ENCODE measurements at regions not wholly inside any gene's neighbourhood (a gene's known extent, or its start where the extent isn't known, plus 50 kb on each side); places are given as distances from the start of the nearest gene placed in this dataset.

DNA sequence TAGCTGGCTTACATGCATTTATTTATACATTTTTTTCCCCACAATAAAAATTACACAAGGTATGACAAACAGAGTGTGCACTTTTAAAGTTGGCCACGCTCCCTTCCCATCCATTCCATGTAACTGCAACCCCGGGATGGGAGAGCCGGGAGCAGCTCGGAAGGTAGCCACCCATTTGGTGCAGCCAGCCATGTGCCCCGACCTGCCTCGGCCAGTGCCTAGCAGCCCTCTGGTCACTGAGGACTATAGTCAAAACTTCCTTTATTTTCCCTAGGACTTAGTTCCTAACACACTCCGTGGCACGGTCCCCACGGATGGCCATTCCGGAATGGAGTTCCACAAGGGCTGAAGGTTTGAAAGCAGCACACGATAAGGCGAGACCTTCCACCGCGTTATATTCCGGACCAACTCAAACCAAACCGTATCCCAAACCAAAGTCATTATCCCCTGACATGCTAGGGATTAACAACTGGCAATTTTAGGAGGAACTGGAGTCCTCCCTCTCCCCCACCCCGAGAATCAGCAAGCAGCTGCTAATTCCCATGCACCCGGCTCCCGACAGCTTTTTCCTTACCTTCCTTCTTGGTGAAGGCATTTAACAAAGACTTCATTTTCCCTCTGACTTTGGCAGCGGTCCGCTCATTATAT lies 426.4 kb downstream of the SHANK2 start:
- DNase-seq (no peak), ATAC-seq (no peak)
- Histone ChIP-seq H3K9me3 (ENCODE audit: control insufficient read depth in 2 of 3, low read length in 3 of 3) (no peaks in the 10 kb centered on the region), H3K36me3 (ENCODE audit: control insufficient read depth in 2 of 3, insufficient read depth in 3 of 3, low read length in 3 of 3) (no peaks in the 10 kb centered on the region), H3K4me3 (ENCODE audit: low read length) (no peak overlapping the region), H3K27me3 (ENCODE audit: control insufficient read depth in 2 of 2, insufficient read depth in 2 of 2, low read length in 2 of 2) (no peaks in the 10 kb centered on the region), H3K27ac (ENCODE audit: low read depth, low read length) (no peak overlapping the region), H3K4me1 (ENCODE audit: control insufficient read depth in 2 of 2, insufficient read depth in 2 of 2, low read length in 2 of 2) (no peaks in the 10 kb centered on the region)
- Mint-ChIP-seq H3K27me3 (peaks cover 30 to 81% (median 35%) of the 10 kb centered on the region in 5 donors), H3K36me3 (no peaks in the 10 kb centered on the region), H3K27ac (no peak overlapping the region), H3K9me3 (peaks cover 0 to 2% (median 0%) of the 10 kb centered on the region in 11 donors), H3K4me3 (no peak overlapping the region), H3K4me1 (peaks cover 0 to 5% (median 0%) of the 10 kb centered on the region in 7 donors)
- ChIA-PET POLR2A (no interaction called here), CTCF (no interaction called here)
- intact Hi-C loops (cut with micrococcal nuclease) = no loop called here

DNA sequence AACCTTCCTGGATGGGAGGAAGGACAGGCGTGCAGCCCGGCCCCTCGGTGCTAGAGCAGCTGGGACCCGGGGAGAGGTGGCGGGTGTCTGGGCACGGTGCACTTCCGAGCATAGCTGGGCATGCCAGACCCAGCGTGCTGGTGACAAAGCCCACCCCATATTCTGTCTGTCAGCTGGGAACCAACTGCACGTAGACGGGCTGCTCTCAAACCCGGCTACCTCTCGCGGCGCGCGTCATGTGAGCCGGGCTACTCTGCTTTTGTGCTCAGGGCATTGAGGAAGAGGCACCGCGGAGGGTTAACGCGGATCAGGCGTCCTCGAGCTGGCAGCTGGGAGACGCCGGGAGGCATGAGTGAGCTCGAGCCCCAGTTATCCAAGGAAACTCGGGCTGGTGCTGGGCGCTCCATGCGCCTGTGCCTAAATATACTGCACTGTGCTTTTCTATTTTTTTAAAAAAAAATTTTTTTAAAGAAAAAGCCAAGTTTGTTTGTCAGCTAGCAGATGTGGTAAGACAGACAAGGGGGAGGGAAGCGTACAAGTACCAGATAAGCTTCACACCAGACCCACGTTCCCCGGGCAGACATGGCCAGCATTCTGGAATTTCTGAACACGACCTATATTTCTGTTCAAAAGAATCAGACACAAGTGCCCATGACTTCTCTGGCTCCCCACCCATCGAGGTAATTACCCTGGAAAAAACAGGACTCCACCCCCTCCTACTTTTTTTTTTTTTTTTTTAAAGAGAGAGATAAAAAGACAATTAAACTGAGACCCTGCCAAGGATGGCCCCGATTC lies 425.6 kb downstream of the SHANK2 start:
- no peak overlapping the region for H3K27ac ChIP-seq (ENCODE audit: low read depth, low read length)
- intact Hi-C loops (cut with micrococcal nuclease) = no loop called here
- no peaks in the 10 kb centered on the region for H3K4me1 ChIP-seq (ENCODE audit: control insufficient read depth in 2 of 2, insufficient read depth in 2 of 2, low read length in 2 of 2)
- no peaks in the 10 kb centered on the region for H3K36me3 ChIP-seq (ENCODE audit: control insufficient read depth in 2 of 3, insufficient read depth in 3 of 3, low read length in 3 of 3)
- ChIA-PET POLR2A (no interaction called here), CTCF (no interaction called here)
- no peak overlapping the region for H3K4me3 ChIP-seq (ENCODE audit: low read length)
- no peak for ATAC-seq
- no peaks in the 10 kb centered on the region for H3K9me3 ChIP-seq (ENCODE audit: control insufficient read depth in 2 of 3, low read length in 3 of 3)
- Mint-ChIP-seq H3K27ac (no peak overlapping the region), H3K27me3 (peaks cover 30 to 81% (median 35%) of the 10 kb centered on the region in 5 donors), H3K36me3 (no peaks in the 10 kb centered on the region), H3K9me3 (peaks cover 0 to 2% (median 0%) of the 10 kb centered on the region in 11 donors), H3K4me1 (peaks cover 0 to 5% (median 0%) of the 10 kb centered on the region in 7 donors), H3K4me3 (no peak overlapping the region)
- no peak for DNase-seq
- H3K27me3 ChIP-seq (ENCODE audit: control insufficient read depth in 2 of 2, insufficient read depth in 2 of 2, low read length in 2 of 2) = no peaks in the 10 kb centered on the region

- Mint-ChIP-seq H3K9me3 (no peaks in the 10 kb centered on the region), H3K4me3 (no peak overlapping the region), H3K27me3 (peaks cover 29 to 69% (median 31%) of the 10 kb centered on the region in 5 donors), H3K36me3 (no peaks in the 10 kb centered on the region), H3K4me1 (peaks cover 0 to 4% (median 0%) of the 10 kb centered on the region in 7 donors), H3K27ac (no peak overlapping the region)
- intact Hi-C loops (cut with micrococcal nuclease) = no loop called here
- DNase-seq = no peak
- H3K4me1 ChIP-seq (ENCODE audit: control insufficient read depth in 2 of 2, insufficient read depth in 2 of 2, low read length in 2 of 2) = no peaks in the 10 kb centered on the region
- H3K36me3 ChIP-seq (ENCODE audit: control insufficient read depth in 2 of 3, insufficient read depth in 3 of 3, low read length in 3 of 3) = no peaks in the 10 kb centered on the region
- H3K4me3 ChIP-seq (ENCODE audit: low read length) = no peak overlapping the region
- H3K9me3 ChIP-seq (ENCODE audit: control insufficient read depth in 2 of 3, low read length in 3 of 3) = no peaks in the 10 kb centered on the region
- no peak overlapping the region for H3K27ac ChIP-seq (ENCODE audit: low read depth, low read length)
- CTCF ChIA-PET = no interaction called here
- H3K27me3 ChIP-seq (ENCODE audit: control insufficient read depth in 2 of 2, insufficient read depth in 2 of 2, low read length in 2 of 2) = no peaks in the 10 kb centered on the region
- ATAC-seq = no peak
- POLR2A ChIA-PET = no interaction called here
Observed at GRCh38 chr11:70828593-70829082, 423.7 kb downstream of the SHANK2 start.

DNA sequence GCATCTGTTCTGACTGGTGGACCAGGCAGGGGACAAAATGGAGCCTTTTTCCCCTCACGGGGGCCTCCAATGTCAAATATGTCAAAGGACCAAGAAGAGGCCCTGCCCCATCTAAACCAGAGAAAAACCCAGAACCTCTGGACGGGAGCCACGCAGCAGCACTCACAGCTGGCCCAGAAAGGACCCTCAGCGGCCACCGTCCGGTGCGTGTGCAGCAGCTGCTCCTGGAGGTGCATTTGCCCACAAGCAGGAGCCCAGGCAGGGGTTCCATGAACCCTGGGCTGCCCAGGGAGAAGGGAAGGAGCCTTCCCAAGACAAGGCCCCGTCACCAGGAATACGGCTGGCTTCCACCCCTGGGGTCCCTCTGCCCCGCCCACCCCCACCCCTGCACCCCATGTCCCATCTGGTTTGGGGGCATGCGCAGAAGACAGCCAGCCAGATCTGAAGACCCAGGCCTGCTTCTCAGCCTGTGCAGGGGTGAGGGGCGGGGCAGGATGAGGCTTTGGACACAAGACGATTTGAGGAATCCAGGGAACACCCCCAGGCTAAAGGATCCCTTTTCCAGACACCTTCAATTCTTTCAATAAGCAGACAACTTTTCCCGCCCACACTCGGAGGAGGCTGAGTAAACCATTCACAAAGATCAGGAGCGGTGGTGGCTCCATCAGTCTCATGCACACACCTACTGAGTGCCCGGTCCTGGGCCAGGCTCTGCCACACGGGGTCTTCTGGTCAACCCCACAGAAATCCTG lies 423.1 kb downstream of the SHANK2 start:
- no peaks in the 10 kb centered on the region for H3K4me1 ChIP-seq (ENCODE audit: control insufficient read depth in 2 of 2, insufficient read depth in 2 of 2, low read length in 2 of 2)
- ATAC-seq = no peak
- Mint-ChIP-seq H3K27me3 (peaks cover 23 to 65% (median 26%) of the 10 kb centered on the region in 5 donors), H3K27ac (no peak overlapping the region), H3K4me1 (peaks cover 0 to 4% (median 0%) of the 10 kb centered on the region in 7 donors), H3K4me3 (no peak overlapping the region), H3K36me3 (no peaks in the 10 kb centered on the region), H3K9me3 (no peaks in the 10 kb centered on the region)
- no peak overlapping the region for H3K4me3 ChIP-seq (ENCODE audit: low read length)
- POLR2A ChIA-PET = no interaction called here
- H3K9me3 ChIP-seq (ENCODE audit: control insufficient read depth in 2 of 3, low read length in 3 of 3) = no peaks in the 10 kb centered on the region
- no peak for DNase-seq
- intact Hi-C loops (cut with micrococcal nuclease) = no loop called here
- no peak overlapping the region for H3K27ac ChIP-seq (ENCODE audit: low read depth, low read length)
- H3K36me3 ChIP-seq (ENCODE audit: control insufficient read depth in 2 of 3, insufficient read depth in 3 of 3, low read length in 3 of 3) = no peaks in the 10 kb centered on the region
- CTCF ChIA-PET = no interaction called here
- H3K27me3 ChIP-seq (ENCODE audit: control insufficient read depth in 2 of 2, insufficient read depth in 2 of 2, low read length in 2 of 2) = no peaks in the 10 kb centered on the region

- CTCF ChIA-PET = no interaction called here
- Mint-ChIP-seq H3K27me3 (peaks cover 19 to 60% (median 22%) of the 10 kb centered on the region in 5 donors), H3K9me3 (no peaks in the 10 kb centered on the region)
Observed at GRCh38 chr11:70829886-70830272, 422.5 kb downstream of the SHANK2 start.

DNA sequence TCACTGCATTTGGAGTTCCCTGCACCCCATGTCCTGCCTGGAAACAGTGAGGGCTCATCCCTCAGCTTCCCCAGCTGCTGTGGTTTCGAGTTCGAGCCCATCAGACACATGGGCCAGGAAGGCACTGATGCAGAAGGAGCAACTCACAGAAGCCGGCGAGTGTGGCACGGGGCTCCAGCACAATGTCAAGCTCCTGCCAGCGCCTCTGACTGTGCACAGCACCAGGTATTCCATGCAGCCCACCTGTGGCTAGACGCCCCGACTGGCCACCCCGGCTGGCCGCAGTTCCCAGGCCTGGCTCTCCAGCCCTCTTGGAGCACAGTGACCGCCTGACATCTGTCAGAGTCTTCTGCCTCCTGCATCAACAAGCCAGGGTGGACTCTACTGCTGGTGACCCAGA lies 419.4 kb downstream of the SHANK2 start:
- Mint-ChIP-seq H3K27me3 (peaks cover 0 to 38% (median 4%) of the 10 kb centered on the region in 5 donors), H3K4me3 (no peak overlapping the region), H3K36me3 (no peaks in the 10 kb centered on the region), H3K9me3 (peaks cover 0 to 2% (median under 1%) of the 10 kb centered on the region in 11 donors), H3K4me1 (no peaks in the 10 kb centered on the region), H3K27ac (no peak overlapping the region)
- Histone ChIP-seq H3K4me1 (ENCODE audit: control insufficient read depth in 2 of 2, insufficient read depth in 2 of 2, low read length in 2 of 2) (no peaks in the 10 kb centered on the region), H3K27me3 (ENCODE audit: control insufficient read depth in 2 of 2, insufficient read depth in 2 of 2, low read length in 2 of 2) (no peaks in the 10 kb centered on the region), H3K4me3 (ENCODE audit: low read length) (no peak overlapping the region), H3K36me3 (ENCODE audit: control insufficient read depth in 2 of 3, insufficient read depth in 3 of 3, low read length in 3 of 3) (no peaks in the 10 kb centered on the region), H3K9me3 (ENCODE audit: control insufficient read depth in 2 of 3, low read length in 3 of 3) (peaks cover 0 to 1% (median 0%) of the 10 kb centered on the region in 3 experiments), H3K27ac (ENCODE audit: low read depth, low read length) (no peak overlapping the region)
- ChIA-PET POLR2A (no interaction called here), CTCF (no interaction called here)
- ATAC-seq = no peak
- DNase-seq = no peak
- intact Hi-C loops (cut with micrococcal nuclease) = no loop called here

More at GRCh38 chr11:70829886-70830272, 422.5 kb downstream of the SHANK2 start:
- POLR2A ChIA-PET = no interaction called here
- H3K36me3 ChIP-seq (ENCODE audit: control insufficient read depth in 2 of 3, insufficient read depth in 3 of 3, low read length in 3 of 3) = no peaks in the 10 kb centered on the region
- no peak overlapping the region for H3K27ac ChIP-seq (ENCODE audit: low read depth, low read length)
- no peaks in the 10 kb centered on the region for H3K4me1 ChIP-seq (ENCODE audit: control insufficient read depth in 2 of 2, insufficient read depth in 2 of 2, low read length in 2 of 2)
- Mint-ChIP-seq H3K4me3 (no peak overlapping the region), H3K27ac (no peak overlapping the region), H3K4me1 (peaks cover 0 to 4% (median 0%) of the 10 kb centered on the region in 7 donors), H3K36me3 (no peaks in the 10 kb centered on the region)
- no peak for DNase-seq
- H3K9me3 ChIP-seq (ENCODE audit: control insufficient read depth in 2 of 3, low read length in 3 of 3) = no peaks in the 10 kb centered on the region
- no peak for ATAC-seq
- no peaks in the 10 kb centered on the region for H3K27me3 ChIP-seq (ENCODE audit: control insufficient read depth in 2 of 2, insufficient read depth in 2 of 2, low read length in 2 of 2)
- intact Hi-C loops (cut with micrococcal nuclease) = no loop called here
- no peak overlapping the region for H3K4me3 ChIP-seq (ENCODE audit: low read length)
